T-helper 2 cell (primary cell): ENCODE measurements at regions not wholly inside any gene's neighbourhood (a gene's known extent, or its start where the extent isn't known, plus 50 kb on each side); places are given as distances from the start of the nearest gene placed in this dataset.
"Not testable (repeated sequence)": the region's sequence is repeated elsewhere in the genome, so short reads cannot be mapped to it uniquely, and the experiment has no call there.

Experiments used
- DNase-seq, 5 experiments: peaks; one replicate each; pipeline versions ENCODE4 v3.0.0 to v3.0.0-alpha.2; 2012 to 2022

GRCh38 chr2:2732331-2733119 lies 401.4 kb upstream of the MYT1L start:
- DNase-seq, result no peak

- no peak for DNase-seq
Measured at GRCh38 chr2:2731816-2732284, 400.8 kb upstream of the MYT1L start.

- no peak for DNase-seq
Measured at GRCh38 chr2:2731101-2731815, 400.2 kb upstream of the MYT1L start.

- no peak for DNase-seq
Measured at GRCh38 chr2:2730301-2730833, 399.3 kb upstream of the MYT1L start.

- DNase-seq, result no peak
Measured at GRCh38 chr2:2729246-2729645, 398.2 kb upstream of the MYT1L start.

GRCh38 chr2:2728635-2729034 lies 397.6 kb upstream of the MYT1L start:
- DNase-seq, result no peak

- DNase-seq, result no peak
Measured at GRCh38 chr2:2727876-2728511, 396.9 kb upstream of the MYT1L start.

- DNase-seq, result no peak
Measured at GRCh38 chr2:2726163-2726562, 395.1 kb upstream of the MYT1L start.

GRCh38 chr2:2723064-2723463 lies 392.0 kb upstream of the MYT1L start:
- DNase-seq, result no peak

GRCh38 chr2:2721296-2721835 lies 390.3 kb upstream of the MYT1L start:
- DNase-seq, result no peak

GRCh38 chr2:2720806-2721205 lies 389.7 kb upstream of the MYT1L start:
- DNase-seq, result not testable (repeated sequence)

GRCh38 chr2:2720351-2720750 lies 389.3 kb upstream of the MYT1L start:
- DNase-seq, result no peak

- DNase-seq, result no peak
Measured at GRCh38 chr2:2719781-2720180, 388.7 kb upstream of the MYT1L start.

GRCh38 chr2:2719015-2719414 lies 387.9 kb upstream of the MYT1L start:
- no peak for DNase-seq

- DNase-seq, result no peak
Measured at GRCh38 chr2:2717406-2717805, 386.3 kb upstream of the MYT1L start.

- DNase-seq, result no peak
Measured at GRCh38 chr2:2716771-2717170, 385.7 kb upstream of the MYT1L start.

- no peak for DNase-seq
Measured at GRCh38 chr2:2715036-2715818, 384.2 kb upstream of the MYT1L start.

- no peak for DNase-seq
Measured at GRCh38 chr2:2714408-2714807, 383.3 kb upstream of the MYT1L start.

GRCh38 chr2:2709431-2709770 lies 378.3 kb upstream of the MYT1L start:
- no peak for DNase-seq

- no peak for DNase-seq
Measured at GRCh38 chr2:2708575-2709430, 377.7 kb upstream of the MYT1L start.

GRCh38 chr2:2707206-2707991 lies 376.3 kb upstream of the MYT1L start:
- DNase-seq, result no peak
